ENCODE measurements at regions not wholly inside any gene's neighbourhood (a gene's known extent, or its start where the extent isn't known, plus 50 kb on each side); places are given as distances from the start of the nearest gene placed in this dataset.
"Not testable (repeated sequence)": the region's sequence is repeated elsewhere in the genome, so short reads cannot be mapped to it uniquely, and the experiment has no call there.

DNA sequence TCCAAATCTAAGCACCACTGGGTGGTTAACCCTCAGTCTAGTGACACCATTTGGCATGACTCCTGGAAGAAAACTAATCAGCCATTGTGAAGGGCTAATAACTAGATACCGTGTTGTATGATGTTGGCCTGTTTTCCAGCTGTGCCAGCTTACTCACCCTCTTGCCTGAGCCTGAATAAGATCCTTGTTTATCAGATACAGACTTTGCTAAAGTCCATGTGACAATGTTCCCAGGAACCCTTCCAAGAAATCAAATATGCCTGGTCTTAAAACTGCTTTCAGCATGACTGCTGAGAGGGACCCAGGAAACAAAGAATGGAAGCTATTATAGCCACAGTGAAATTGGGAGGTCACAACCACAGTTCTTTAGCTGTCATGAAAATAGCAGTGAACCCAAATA, 640.8 kb upstream of the INTU start:
- no peak for DNase-seq (ENCODE audit: low read depth)

DNA sequence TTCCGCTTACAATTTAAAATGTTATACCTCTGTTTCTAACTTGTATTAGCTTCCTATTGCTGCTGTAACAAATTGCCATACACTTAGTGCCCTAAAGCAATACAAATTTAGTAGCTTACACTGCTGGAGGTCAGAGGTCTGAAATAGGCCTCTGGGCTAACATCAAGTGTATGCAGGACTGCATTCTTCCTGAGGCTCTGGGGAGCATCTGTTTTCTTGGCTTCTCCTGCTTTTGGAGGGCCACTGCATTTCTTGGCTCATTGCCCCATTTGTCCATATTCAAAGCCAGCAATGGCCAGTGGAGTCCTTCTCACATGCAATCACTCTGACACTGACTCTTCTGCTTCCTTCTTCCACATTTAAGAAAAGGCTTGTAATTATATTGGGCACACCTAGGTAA, 639.8 kb upstream of the INTU start:
- DNase-seq (ENCODE audit: low read depth): no peak

DNA sequence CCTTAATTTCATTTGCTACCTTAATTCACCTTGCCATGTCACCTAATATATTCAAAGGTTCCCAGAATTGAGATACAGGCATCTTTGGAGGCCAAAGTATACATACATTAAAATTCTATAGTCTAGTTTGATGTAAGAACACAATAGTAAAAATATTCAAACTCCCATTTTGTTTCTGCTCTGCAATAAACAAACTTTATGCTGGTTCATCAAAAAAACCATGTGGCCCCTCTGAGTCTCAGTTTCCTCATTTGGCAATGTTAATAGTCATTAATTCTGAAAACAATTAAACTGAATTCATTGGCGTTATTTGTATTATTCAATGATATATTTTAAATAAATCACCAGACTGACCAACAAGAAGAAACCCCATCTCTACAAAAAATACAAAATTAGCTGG, 639.4 kb upstream of the INTU start:
- no peak for DNase-seq (ENCODE audit: low read depth)

DNA sequence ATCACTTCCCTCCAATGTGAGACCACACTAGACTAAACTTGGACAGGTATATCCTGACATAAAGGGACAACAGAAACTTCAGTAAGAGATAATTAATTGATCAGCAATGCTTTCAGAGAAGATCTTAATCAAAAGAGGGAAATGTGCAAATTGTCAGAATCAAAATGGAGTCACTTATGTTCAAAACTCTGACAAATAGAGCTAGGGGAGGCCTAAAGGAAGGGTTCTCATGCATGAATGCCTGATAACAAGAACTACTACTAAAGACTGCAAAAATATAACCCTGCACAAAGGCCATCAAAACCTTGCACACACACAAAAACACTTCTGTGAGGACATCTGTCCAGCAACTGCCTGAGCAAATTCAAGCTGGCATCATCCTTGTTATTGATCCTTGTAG, 637.5 kb upstream of the INTU start:
- no peak for DNase-seq (ENCODE audit: low read depth)

DNA sequence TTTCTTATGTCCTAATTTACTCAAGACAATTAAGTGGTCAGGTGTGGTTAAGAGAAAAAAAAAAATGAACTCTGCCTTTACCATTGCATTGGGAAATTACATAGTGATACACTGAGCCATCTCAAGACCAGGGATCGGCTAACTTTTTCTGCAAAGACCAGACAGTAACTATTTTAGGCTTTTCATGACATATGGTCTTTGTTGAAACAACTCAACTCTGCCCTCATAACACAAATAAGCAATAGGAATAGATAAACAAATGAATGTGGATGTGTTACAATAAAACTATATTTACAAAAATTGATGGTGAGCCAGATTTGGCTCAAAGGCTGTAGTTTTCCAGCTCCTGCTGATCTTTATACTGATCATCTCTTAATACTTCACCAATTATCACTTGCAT, 632.6 kb upstream of the INTU start:
- DNase-seq (ENCODE audit: low read depth): no peak

DNA sequence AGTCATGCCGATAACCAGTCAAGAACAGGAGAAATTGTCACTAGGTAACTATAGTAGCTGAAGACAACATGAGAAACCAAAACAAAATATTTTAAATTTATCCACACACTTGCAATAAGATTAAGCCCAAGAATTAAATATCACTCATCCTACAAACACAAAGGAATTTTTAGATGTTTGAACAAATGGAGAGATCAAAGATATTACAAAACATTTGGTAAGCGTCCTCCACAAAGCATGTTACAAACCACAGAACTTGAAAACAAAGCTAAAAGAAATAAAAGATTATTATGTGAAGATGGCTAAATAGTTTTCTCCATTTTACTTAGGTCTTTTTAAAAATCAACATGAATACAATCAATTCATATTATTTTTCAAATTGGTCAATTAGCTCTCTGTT, 631.9 kb upstream of the INTU start:
- DNase-seq (ENCODE audit: low read depth): no peak

DNA sequence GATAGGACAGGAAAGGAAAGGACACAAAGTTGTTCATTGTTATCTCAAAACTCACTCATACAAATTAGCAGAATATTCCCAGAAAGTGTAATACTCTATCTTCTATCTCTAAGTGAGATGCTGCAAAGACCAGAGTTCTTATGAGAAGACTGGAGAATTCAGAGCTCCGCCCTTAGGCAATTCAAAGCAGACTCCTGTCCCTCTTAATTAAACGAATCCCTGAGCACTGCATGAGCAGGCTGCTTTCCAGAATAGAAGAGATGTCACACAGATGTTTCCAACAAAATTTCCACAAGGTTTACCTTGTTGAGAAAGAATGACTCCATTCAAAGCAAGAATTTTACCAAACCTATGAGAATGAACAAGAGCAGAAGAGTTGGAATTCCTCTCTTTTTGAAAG, 630.8 kb upstream of the INTU start:
- DNase-seq (ENCODE audit: low read depth): no peak

DNA sequence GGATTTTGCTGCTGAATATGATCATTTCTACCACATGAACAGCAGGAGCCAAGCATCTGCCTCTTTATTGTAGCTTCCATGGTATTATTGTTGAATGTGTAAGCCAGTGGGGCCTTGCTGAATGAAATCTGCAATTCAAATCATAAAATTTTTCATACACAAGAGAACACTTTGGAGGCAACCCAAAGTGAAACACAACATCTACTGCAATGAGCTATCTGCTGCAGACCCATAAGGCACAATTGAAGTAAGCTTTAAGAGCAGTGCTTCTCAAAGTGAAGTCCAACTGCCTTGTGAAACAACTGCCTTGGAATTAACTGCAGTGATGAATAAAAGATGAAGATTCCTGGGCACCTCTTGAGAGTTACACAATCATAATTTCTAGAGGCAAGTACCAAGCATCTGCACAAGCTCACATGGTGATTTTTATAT, 626.3 kb upstream of the INTU start:
- DNase-seq (ENCODE audit: low read depth): no peak

DNA sequence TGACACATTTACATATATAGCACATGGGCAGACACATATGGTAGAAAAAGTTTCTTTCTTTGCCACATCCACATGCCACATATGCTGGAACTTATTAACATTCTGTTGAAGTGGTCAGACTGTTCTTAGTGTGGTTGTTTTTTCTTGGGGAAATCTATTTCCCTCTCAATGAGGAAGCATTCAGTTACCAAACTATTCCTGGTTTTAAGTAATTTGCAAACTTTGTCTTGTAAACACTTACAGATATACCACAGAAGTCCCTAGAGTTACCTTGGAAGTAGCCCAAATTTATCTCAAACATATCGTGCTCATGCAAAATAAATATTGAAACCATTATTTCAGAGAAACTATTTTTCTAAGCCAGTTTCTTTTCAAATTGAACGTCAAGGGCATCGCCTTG, 625.5 kb upstream of the INTU start:
- DNase-seq (ENCODE audit: low read depth): no peak

DNA sequence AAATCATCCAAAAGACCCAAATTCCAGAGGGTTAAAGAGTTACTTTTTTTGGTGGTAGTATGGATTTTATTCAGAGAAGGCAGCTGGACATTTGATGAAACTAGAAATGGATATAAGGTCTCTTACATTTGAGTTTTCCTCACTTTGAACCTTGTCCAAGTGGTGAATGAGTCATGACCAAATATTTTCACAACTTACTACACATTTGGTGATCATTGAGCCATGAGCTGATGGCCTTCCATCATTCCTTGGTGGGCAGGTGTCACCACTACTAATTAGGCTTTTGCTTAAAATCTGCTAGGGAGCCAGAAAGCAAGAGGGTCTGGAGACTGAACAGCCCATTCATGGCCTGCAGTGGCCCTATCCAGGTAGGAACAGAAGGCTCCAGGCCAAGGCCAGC, 620.2 kb upstream of the INTU start:
- DNase-seq (ENCODE audit: low read depth): no peak

DNA sequence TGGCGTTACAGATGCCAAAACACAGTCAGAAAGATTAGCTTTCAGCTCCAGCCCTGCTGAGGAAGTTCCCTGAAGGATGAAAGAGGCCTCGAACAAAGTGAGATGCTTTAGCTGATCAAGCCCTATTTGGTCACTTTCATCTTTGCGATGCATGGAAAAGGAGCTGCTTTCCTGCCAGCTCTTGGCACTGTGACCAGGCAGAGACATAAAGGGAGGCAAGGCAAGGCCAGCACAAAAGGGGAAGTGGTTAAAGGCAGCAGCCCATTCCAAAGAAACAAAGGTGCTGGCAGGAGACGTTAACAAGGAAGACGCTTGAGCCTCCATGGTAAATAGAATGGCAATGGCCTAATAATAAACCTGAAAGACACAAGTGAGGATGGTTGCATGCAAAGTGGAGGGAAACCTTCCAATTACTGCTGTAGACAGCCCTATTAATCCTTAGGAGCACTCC, 617.1 kb upstream of the INTU start:
- no peak for DNase-seq (ENCODE audit: low read depth)

DNA sequence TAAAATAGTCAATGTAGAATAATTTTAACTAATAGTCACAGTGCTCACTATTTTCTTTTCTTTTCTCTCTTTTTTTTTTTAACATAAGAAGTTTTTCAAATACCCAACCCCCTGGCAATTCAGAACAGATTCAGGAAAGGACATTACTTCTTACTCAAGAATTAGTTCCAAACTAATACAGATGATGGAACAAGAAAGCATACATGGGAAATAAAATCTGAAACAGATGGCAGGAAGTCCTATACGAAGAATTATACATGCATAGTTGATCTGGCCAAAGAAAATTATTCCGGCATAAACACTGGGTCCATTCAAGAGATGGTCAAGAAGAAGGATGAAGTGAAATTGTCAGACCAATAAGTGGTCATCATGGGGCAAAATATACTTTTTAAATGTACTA, 614.4 kb upstream of the INTU start:
- no peak for DNase-seq (ENCODE audit: low read depth)

DNA sequence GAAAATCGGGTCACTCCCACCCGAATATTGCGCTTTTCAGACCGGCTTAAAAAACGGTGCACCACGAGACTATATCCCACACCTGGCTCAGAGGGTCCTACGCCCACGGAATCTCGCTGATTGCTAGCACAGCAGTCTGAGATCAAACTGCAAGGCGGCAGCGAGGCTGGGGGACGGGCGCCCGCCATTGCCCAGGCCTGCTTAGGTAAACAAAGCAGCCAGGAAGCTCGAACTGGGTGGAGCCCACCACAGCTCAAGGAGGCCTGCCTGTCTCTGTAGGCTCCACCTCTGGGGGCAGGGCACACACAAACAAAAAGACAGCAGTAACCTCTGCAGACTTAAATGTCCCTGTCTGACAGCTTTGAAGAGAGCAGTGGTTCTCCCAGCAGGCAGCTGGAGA, 611.9 kb upstream of the INTU start:
- not testable (repeated sequence) for DNase-seq (ENCODE audit: low read depth)

DNA sequence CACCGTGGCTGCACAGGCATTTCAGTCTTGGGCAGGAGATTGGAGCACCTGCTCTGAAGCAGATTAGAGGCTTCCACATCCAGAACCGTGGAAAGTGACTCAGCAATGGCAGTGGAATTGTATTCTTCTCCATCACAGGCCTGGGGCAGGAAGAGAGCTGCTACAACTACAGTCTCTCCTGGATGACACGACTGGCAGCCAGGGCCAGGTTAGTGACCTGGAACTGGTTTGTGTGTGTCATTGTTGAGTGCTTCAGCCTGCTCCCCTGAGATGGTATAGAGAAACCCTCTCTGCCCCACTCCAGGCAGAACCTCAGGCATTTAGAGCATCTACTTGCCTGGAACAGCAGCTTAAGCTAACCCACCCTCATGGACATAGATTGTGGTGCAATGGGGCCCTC, 596.5 kb upstream of the INTU start:
- no peak for DNase-seq (ENCODE audit: low read depth)

DNA sequence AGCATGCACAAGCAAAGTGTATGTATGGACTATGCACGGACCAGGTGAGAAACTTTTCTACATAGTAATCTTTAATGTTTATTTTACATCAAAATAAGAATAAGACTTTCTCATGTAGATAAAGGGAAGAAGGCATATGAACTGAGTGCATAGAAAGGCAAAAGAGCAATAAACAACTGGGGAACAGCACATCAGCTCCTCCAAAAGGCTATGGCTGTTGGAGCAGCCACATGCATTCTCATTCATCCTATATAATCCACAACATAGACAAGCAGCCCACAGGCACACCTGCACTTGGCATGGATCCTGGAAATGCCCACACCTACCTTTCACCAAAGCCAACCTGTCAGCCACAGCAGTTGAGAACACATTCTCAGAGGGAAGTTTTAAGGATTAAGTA, 586.9 kb upstream of the INTU start:
- no peak for DNase-seq (ENCODE audit: low read depth)

DNA sequence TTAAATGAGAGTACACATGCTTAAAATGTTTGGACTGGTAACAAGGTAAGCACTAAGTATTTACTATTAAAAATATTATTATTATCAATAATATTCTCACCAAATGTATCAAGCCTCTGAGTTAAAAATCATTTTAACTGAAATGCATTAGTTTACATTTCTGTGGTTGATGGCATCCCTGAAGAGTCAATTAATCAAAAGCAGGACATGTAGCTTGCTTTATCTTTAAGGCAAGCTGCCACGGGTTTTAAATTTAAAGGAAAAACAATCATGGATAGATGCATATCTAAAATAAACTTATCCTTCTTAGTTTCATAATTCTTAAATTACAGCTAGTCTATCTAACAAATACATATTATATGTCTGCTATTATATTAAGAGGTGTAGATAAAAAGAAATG, 584.8 kb upstream of the INTU start:
- DNase-seq (ENCODE audit: low read depth): no peak

DNA sequence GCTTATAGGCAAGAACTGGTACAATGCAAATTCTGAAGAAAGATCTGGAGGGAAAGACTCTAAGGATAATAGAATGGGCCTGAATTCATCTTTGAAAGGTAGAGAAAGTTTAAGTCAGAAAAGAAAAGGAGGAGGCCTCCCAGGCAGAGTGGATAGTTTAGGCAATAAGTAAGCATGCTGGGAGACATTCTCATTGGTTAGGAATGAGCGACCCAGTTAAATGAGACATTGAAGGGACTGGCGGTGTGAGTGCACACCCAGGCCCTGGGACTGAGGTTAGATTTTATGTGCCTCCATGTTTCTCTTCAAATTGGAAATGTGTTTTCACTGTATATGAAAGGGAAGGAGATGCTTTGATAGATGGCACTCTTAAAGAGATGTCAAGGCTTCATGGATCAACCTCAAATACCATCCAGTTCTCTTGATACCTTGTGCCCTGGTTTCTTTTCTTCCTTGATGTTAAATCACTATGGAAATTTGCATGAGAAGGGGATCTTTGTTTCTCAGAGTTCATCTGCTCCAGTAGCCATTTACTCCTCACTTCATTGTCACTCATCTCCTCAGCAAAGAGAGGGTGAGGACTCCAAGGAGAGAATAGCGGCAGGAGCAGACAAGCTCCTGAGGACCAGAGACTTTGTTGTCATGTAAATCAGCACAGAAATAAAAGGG, 584.2 kb upstream of the INTU start:
- DNase-seq (ENCODE audit: low read depth): no peak

DNA sequence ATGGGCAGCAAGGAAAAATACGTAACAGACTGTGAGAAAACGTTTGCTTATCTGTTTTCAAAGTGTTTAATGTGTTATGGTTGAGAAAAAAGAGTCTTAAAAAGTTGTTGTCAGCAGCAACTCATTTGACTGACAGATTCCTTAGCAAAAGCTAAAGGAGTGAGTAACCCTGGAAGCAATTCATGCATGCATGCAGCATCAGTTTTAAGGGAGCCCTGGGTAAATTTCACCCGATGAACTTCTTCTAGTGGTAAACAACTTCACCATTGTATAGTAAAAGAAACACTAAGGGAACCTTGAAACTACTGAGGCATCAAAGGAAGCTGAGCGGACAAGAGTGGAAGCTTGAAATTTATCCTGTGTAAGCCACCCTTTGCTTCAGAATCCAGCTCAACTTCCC, 583.2 kb upstream of the INTU start:
- no peak for DNase-seq (ENCODE audit: low read depth)

DNA sequence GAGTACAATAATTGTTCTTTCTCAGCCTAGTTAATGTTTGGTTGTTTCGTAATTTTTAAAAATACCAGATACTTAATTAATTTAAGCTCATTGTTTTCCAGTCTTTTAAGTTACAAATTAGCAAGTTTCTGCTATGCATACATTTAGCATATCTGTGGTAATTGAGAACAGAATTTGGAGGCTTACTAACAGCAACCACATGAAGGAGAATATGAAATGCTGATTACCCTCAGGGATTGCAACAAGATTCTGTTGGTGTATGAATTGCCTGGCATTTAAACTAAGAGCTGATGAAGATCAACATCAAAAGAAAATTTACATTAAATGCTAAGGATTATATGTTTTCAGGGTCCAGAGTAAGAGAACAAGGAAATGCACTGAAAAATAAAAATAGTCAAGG, 580.0 kb upstream of the INTU start:
- no peak for DNase-seq (ENCODE audit: low read depth)

DNA sequence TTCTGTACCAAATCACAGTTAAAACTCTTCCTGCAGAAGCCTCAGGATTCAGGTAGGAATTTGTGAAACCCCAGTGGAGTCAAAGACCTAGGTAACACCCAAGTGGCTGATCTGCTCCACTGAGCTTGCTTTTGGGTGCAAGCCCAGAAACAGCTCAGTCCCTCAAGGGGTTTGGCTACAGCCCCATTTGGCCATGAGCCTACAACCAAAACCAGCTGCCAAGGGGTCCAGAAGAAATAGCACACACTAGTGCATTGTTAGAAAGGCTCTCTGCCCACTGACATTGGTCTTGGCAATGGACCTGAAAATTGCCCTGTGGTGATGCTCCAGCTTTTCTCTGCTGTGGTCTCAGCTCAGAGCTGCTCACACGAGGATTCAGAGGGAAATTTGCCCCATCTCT, 577.4 kb upstream of the INTU start:
- DNase-seq (ENCODE audit: low read depth): no peak

DNA sequence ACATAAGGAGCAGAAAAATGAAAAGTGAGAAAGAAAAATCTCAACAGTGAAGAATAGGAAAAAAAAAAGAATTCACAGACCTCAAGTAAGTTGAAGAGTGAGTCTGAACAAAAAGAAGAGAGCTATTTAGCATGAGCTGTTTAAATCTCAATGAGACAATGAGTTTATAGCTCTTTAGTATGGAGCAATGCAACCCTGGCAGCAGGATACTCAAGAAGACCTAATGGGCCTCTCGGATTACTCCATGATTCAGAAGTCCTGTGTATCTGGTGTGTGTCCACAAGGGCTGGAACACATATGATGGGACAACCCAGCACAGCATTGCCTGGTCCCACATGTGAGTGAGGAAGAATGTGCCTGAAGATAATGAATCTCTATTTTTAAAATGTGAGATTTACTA, 563.1 kb upstream of the INTU start:
- DNase-seq (ENCODE audit: low read depth): no peak

DNA sequence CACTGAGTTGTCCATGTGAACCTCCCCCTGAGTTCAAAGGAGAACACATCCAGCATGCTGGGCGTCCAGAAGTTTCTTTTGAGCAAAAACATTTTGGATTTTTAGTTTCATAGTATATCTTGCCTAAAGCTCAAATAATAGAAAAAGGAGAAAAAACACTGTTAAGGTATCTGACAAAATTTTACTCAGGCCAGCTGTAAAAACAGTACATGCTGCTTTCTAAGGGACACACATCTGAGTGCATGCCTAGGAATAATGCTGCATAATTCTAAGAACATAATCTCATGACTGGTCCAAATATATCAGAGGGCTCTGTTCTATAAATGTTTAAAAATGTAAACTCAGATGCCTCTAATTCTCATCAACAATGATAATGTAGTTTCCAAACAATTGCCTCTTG, 561.3 kb upstream of the INTU start:
- DNase-seq (ENCODE audit: low read depth): no peak

DNA sequence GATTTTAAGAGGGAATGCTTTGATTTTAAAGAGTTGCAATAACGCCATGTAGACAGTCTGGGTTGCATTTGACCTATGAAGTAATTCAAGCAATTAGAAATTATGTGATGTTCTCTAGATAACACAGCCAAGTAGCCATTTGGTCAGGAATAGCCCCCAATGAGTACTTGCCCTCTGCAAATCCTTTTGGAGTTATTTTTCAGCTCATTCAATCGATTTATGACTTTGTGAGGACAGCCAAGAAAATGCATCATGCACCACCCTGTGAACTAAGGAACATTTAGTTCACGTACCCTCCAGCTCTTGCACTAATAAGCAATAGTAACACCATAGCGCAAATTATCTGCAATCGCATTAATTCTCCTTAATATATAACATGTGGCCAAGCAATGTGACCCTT, 552.6 kb upstream of the INTU start:
- DNase-seq (ENCODE audit: low read depth): no peak

DNA sequence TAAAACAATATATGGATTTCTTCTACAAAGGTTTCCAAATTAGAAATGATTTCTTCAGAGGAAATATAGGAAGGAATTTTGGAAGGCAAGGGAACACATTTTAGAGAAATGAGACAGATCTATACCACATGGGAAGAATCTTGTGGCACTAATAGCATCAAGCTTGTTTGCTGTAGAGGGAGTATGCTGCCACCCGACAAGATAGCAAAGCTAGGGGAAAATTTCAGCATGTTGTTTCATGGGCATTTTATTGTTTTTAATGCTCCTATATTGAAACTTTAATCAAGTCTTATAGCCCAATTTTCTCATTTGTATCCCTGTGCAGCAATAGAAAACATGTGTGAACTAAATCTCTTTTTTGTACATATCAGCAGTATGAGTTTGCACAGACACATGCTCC, 551.7 kb upstream of the INTU start:
- no peak for DNase-seq (ENCODE audit: low read depth)

DNA sequence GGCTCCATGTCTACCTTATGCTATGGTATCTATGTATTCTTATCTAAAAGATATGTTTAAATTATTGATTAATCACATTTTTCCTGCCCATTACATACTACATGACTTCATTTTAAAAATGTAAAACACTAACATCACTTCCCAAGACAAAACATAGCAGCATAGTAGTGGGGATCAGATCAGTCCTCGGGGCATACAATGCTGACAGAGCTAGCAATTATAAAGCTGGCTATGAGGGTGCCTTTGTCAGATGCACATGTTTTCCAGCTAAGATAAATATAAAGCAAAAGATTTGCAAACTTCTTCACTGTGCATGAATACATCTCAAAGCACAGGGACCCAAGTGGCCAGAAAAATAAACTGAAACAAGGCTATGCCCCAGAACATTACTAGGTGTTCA, 549.8 kb upstream of the INTU start:
- DNase-seq (ENCODE audit: low read depth): no peak

Measured in activated T-cell treated with anti-CD3 and anti-CD28 coated beads for 48 hours (primary cell).